ENCODE measurements at regions not wholly inside any gene's neighbourhood (a gene's known extent, or its start where the extent isn't known, plus 50 kb on each side); places are given as distances from the start of the nearest gene placed in this dataset.
"Not testable (repeated sequence)": the region's sequence is repeated elsewhere in the genome, so short reads cannot be mapped to it uniquely, and the experiment has no call there.

DNA sequence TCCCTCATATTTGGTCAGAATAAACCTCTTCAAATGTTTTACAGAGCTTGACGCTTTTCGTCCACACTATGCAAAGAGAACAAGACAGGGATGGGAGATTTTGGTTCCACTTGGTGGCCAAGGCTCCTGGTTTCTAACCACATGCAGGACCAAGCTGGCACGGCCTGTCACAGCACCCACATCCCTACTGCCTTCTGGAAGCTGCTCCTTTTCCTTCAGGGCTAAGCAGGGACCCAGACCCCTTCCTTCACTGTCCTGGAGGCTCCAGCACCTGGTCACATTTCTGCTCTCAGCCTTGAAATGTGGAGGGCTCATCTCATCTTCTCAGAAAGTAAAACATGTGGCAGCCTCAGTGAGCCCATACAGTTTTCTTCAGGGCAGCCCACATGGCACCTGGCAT lies 50.4 kb upstream of the ARHGEF7 start:
- DNase-seq (ENCODE audit: low read depth) = no peak

DNA sequence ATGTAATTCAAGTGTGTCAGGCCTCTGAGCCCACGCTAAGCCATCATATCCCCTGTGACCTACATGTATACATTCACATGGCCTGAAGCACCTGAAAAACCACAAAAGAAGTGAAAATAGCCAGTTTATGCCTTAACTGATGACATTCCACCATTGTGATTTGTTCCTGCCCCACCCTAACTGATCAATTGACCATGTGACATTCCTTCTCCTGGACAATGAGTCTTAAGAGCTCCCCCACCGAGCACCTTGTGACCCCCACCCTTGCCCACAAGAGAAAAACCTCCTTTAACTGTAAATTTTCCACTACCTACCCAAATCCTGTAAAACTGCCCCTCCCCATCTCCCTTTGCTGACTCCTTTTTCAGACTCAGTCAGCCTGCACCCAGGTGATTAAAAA lies 52.1 kb upstream of the ARHGEF7 start:
- no peak for DNase-seq (ENCODE audit: low read depth)

DNA sequence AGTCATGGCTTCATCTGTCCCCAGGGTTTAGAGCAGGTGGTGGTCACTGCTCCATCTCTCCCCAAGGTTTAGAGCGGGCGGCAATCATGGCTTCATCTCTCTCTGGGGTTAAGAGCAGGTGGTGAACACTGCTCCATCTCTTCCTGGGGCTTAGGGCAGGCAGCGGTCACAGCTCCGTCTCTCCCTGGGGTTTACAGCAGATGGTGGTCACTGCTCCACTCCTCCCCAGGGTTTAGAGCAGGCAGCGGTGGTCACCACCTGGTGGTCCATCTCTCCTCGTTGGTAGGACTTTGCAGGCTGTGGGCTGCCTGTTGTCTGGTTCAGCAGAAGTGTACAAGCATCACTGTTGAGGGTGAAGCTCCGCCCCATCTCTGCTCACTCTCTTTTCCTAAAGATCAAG lies 52.8 kb upstream of the ARHGEF7 start:
- no peak for DNase-seq (ENCODE audit: low read depth)

DNA sequence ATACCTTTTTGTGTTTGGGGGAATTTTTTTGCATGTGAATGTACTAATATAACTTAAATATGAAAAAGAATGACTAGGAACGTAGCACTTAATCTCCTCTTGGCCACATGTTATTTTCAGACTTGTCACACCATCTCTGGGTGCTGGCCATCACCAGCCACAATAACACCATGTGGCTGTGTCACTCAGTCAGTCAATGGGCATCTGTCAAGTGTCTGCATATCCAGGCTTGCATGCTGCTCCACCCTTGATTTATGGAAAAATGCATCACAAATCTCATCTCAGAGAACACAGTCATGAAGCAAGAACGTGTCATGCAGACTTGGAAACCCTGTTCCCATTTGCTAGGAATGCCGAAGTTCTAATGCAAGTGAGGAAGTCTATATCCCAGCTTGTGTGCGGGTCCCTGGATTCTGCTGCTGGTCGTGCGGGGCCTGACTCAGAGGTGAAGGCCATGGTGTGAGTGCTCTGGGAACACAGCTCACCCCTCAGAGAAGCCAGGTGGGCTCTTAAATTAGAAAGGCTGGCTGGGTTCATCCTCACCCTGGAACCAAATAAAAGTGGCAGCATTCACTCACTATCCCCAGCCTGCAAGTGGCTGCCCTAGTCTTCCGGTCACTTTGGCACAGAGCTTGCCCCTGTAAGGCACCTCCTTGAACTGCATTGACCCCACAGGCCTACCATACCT lies 53.6 kb upstream of the ARHGEF7 start:
- DNase-seq (ENCODE audit: low read depth) = no peak

DNA sequence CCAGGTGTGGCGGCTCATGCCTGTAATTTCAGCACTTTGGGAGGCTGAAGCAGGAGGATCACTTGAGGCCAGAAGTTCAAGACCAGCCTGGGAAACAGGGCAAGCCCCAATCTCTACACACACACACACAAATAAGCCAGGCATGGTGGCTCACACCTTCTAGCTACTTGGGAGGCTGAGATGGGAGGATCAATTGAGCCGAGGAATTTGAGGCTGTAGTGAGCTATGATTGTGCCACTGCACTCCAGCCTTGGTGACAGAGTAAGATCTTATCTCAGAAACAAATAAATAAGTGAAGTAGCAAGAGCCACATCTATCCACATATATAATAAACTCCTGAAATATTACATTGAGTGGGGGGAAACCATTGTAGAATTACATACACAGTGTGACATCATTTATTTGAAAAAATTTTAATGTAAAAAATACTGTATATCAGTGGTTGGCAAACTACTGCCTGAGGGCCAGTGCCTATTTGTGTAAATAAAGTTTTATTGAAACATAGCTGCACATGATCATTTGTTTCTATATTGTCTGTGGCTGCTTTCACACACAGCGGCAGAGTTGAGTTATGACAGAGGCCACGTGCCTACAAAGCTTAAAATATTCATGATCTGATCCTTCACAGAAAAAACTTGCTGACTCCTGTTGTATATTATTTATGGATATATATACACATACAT lies 54.7 kb upstream of the ARHGEF7 start:
- no peak for DNase-seq (ENCODE audit: low read depth)

DNA sequence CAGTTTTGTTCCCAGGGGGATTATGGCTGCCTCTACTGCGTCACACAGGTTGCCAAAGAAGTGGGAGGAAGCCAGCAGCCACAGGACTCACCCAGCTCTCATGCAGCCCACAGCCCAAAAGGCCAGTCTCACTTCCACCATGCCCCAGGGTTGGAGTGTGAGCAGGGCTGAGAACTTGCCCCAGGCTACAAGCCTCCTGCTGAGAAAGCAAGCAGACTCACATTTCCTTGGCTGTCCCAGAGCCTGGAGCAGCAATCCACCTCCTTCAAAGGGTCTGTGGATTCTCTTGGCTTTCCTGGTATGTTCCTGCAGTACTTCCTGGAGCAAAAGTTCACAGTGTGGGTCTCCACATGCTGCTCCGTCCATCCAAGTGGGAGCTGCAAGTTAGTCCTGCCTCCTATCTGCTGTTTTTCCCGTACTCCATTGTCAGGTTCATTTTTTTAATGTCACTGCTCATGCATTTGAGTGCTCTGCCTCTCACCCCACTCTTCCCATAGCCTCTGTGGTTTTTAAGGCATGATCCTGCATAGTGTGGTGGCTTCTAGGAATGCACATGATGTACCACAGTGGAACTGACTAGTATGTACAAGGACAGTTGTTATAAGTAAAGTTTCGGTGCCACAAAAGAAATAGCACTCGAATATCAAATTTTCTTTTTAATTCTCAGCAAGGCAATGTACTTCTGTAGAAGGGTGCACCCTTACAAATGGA lies 56.2 kb upstream of the ARHGEF7 start:
- peak; percentile 71 for DNase-seq (ENCODE audit: low read depth)

DNA sequence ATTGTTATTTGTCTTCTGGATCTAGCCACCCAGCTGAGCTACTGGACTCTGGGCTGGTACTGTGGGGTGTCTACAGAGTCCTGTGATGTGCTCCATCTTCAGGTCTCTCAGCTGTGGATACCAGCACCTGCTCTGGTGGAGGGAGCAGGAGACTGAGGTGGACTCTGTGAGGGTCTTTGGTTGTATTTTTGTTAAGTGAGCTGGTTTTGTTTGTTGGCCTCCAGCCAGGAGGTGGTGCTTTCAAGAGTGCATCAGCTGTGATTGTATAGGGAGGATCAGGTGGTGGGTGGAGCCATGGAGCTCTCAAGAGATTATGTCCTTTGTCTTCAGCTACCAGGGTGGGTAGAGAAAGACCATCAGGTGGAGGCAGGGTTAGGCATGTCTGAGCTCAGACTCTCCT lies 56.8 kb upstream of the ARHGEF7 start:
- DNase-seq (ENCODE audit: low read depth) = not testable (repeated sequence)

DNA sequence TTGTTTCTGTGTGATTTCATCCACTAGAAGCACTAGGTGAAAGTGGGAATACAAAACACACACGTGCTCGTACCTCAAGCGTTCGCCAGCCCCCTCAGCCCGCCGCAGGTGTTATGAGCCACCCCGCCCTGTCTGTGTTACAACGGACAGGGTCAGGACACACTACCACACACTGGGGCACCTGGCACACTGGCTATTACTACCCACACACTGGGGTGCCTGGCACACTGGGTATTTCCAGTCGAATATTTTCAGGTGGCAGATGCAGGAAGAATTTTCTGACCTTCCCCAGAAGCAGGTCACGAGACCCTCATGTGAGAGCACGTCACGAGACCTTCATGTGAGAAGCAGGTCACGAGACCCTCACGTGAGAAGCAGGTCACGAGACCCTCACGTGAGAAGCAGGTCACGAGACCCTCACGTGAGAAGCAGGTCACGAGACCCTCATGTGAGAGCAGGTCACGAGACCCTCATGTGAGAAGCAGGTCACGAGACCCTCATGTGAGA lies 63.3 kb upstream of the ARHGEF7 start:
- DNase-seq (ENCODE audit: low read depth) = not testable (repeated sequence)

DNA sequence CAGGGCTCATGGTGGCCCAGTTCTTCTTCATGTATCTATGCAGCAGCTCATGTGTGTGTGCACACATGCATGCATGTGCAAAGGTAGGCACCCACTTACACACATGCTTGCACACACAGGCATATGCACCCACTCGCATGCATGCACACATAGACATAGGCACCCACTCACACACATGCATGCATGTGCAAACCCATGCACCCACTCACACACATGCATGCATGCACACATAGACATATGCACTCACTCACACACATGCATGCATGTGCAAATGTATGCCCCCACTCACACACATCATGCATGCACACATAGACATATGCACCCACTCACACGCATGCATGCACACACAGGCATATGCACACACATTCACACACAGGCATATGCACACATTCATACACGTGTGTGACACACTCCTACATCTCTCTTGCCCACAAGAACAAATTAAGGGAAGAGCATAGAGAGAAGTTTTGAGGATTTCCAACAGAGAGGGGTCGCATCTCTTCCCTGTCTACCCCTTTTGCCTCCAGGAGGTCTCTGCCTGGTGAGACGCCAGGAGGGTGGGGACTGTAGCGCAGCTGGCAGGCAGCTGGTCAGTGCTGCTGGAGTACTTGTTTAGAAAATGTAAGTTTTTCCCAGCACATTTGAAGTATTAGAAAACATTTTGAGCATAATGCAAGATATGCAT lies 63.9 kb upstream of the ARHGEF7 start:
- no peak for DNase-seq (ENCODE audit: low read depth)

DNA sequence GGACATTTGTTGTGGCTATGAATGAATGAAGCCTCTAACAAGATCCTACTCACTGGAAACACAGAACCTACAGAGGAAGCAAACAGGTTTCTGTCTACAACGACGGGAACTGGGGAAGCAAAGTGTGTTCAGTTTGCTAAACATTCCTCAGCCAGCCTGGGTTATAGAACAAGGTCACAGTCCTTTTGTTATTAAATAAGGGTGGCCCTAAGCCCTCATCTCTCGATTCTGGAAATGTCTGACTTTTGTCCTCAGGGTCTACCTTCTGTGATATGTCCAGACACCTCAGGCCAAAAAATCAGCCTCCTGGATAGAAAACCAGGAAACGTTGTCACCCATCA lies 64.6 kb upstream of the ARHGEF7 start:
- no peak for DNase-seq (ENCODE audit: low read depth)

DNA sequence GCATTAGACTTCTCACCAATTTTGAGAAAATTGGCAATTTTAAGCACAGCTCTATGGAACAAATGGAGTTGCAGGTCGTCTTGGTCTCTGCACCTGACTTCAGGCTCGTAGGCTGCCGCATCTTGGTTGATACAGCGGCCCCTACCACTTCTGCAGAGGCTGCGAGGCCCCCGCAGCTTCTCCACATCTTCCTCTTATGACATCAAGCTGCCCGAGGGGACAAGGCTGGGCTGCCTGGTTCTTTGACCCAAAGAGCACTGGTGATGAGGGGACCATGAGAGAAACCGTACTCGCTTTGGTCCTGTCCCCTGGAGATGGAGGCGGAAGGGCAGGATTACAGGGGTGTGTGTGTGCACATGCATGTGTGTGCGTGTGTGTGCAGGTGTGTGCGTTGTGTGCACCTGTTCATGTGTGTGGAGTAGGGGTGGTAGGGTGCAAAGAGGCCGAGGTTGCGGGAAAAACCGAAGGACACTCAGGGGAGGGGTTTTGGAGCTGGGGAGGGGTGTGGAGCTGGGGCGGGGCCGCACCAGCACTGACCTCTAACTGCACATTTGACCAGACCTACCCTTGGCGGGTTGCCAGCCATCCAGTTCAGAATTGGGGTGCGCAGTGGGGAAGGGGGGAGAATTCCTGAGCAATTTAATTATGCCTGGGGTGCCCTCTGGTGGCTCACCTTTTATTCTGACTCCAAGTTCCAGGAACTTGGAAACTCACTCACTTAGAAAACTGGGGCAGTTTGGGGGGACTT lies 65.1 kb upstream of the ARHGEF7 start:
- no peak for DNase-seq (ENCODE audit: low read depth)

DNA sequence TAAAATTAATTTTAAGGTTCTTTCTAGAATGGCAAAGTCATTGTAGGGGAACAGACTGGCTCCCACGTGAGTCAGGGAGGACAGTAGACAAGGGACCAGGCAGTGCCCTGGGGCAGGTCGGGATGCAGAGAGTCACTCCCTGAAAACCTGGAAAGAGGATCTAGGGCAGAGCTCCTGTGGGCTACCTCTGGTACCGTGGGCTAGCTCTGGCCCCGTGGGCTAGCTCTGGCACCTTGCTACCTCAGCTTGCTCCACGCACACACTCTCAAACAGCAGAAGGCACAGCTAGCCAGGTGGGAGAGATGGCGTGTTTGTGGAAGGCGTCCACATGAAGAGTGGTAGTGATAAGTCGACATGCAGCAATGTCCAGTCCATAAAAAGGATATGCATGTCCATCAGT lies 66.7 kb upstream of the ARHGEF7 start:
- no peak for DNase-seq (ENCODE audit: low read depth)

DNA sequence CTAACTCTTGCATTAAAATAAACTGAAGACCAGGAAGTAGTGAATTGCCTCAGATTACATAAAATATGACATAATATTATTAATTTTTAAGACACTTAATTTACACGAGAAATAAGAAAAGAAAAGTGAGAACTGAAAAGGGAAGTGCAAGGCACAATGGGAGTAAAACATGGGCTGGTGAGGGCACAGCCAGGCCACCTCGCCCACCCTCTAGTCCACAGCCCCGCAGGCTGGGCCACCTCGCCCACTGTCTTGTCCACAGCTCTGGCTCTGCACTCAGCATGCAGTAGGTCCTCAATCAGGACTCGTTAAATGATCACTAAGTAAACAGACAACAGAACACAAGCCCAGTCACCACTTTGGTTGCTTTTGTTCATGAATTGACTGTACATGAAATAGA lies 67.8 kb upstream of the ARHGEF7 start:
- DNase-seq (ENCODE audit: low read depth) = no peak

DNA sequence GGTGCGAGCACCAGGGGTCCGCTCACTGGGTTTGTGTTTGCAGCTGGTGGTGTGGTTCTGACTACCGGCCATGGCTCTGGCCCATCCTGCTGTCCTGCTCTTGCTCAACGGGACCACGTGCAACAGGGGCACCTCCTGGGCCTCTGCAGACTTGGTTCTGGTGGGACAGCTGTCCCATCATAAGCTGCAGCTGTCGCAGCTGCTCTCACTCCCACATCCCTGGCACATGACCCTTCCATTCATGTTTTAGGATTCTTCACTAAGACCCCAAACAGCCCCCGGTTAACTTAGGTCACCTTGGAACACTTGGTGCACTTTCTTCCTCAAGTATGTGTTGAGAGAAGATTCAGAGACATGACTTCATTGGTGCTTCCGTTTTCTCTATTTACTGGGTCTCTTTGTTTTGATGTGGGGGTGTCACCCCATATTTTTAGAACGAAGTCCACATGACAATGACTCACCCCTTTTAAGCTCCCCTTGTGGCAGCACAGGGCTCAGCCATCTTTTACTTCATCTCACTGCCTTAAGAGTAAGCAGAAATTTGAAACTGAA lies 68.4 kb upstream of the ARHGEF7 start:
- peak; percentile 39 for DNase-seq (ENCODE audit: low read depth)

DNA sequence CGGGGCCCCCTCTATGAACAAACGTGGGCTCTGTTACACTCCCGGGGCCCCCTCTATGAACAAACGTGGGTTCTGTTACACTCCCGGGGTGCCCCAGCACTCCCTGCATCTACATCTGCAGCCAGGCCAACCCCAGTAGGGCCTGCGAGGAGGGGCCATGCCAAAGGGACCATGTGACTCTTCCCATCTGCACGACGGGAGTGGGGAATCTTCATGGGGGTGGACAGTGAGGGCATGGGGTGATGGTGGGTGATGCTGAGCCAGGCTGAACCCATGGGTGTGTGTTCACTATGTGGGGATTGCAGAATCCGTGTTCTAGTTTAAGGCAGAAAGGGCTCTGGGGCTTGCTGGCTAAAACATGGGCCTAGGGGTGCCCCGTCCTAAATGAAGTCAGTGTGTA lies 69.9 kb upstream of the ARHGEF7 start:
- DNase-seq (ENCODE audit: low read depth) = no peak

DNA sequence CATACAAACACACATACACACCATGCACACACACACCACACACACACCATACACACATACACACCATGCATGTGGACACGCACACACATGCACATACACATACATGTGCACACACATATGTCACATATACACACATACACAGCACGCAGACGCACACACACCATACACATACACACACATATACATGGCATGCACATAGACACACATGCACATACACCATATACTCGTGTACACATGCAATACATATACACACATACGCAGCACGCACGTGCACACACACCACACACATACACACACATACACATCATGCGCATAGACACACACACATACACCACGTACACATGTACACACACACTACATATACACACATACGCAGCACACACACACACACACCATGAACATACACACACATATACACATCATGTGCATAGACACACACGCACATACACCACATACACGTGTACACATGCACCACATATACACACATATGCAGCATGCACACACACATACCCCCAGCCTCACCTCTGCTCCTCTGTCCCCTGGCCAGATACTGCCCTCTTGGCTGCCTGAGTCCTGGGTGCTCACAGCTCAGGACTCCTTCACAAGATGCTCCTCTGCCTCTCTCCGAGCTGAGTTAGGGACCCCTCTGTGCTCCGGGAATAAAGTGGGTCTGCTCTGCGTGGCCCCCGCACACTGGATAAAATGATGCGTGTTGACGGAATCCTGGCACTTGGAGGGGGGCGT lies 70.9 kb upstream of the ARHGEF7 start:
- no peak for DNase-seq (ENCODE audit: low read depth)

DNA sequence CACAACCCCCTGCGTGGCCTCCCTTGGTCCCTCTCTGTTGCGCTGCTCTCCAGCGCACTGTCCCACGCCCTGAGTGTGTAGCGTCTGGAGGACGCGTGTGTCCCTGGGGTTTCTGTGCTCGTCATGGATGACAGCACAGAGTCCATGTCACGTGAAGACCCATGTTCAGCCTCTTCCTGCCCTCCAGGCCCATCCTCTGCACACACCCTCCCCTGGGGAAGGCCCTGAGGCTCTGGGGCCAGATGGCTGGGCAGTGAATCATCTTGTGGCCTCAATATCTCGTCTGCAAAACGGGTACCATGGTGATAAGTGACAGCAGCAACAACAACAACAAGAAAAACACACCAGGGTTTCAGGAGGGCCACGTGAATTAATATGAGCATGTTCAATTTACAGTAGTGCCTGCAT lies 71.5 kb upstream of the ARHGEF7 start:
- DNase-seq (ENCODE audit: low read depth) = peak; percentile 72

DNA sequence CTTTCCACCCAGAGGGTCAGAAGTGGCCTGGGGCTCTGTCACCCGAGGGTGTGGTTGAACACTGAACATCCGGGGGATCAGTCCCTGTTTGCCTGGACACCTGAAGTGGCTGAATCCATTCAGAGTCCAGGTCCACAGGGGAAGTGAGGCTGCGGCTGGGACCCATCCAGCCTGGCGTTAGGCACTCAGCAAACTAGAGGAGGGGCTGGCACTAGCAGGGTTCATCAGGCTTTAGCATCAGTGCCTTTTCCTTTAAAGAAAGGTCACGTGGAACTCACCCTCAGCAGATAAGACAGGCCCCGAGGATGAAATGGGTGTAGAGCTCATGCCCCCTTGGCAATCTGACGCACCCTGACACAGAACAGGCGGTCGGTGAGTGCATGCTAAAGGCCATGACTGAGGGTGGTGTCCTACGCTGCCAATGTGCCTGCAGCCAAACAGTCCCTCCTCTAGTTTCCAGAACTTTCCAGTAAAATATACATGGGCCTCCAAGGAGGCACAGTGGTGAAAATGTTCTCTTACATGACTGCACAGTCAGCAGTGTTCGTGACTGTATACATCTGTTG lies 72.4 kb upstream of the ARHGEF7 start:
- DNase-seq (ENCODE audit: low read depth) = no peak

DNA sequence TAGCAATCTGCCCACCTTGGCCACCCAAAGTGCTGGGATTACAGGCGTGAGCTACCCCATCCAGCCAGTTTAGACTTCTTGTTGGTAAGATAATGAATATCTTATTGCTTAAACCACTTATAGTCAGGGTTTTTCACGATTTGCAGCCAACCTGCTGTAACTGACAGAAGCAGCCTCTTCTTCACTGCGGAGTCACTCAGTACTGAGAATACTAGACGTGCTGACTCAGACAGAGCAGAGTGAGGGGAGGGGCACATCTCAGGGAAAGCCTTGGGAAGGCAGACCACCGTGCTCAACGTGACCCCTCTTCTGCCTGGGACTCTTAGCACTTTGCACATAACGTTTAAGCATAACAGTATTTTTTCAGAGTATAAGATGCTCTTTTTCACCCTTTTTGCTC lies 74.3 kb upstream of the ARHGEF7 start:
- no peak for DNase-seq (ENCODE audit: low read depth)

DNA sequence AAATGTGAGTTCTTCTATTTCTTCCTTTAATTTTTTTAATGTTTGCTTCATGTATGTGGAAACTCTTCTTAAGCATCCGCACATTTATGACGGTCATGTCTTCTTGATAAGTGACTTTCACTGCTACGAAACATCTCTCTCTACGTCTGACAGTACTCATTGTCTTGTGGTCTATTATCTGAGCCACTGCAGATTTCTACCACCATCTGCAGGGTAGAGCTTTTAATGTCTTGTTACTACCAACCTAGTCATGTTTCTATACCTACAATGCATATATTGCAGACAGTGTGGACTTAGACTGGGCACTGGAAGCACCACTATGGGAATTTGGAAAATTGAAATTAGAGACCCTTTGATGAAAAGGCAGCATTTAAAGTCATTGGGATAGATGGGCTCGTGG lies 75.4 kb upstream of the ARHGEF7 start:
- no peak for DNase-seq (ENCODE audit: low read depth)
